GM19397 (cell line): ENCODE measurements at regions not wholly inside any gene's neighbourhood (a gene's known extent, or its start where the extent isn't known, plus 50 kb on each side); places are given as distances from the start of the nearest gene placed in this dataset.
"Not testable (repeated sequence)": the region's sequence is repeated elsewhere in the genome, so short reads cannot be mapped to it uniquely, and the experiment has no call there.

Experiments used
- ATAC-seq: cut with Tn5 transposase; IDR thresholded peaks from one replicate; pipeline ENCODE4 v1.9.1; 2021; ENCODE audit warnings: mild to moderate bottlenecking, moderate library complexity; ENCODE audit not compliant: unreplicated experiment

GRCh38 chr2:71962350-71962749, 185.3 kb downstream of the CYP26B1 start:
- no peak for ATAC-seq

DNA sequence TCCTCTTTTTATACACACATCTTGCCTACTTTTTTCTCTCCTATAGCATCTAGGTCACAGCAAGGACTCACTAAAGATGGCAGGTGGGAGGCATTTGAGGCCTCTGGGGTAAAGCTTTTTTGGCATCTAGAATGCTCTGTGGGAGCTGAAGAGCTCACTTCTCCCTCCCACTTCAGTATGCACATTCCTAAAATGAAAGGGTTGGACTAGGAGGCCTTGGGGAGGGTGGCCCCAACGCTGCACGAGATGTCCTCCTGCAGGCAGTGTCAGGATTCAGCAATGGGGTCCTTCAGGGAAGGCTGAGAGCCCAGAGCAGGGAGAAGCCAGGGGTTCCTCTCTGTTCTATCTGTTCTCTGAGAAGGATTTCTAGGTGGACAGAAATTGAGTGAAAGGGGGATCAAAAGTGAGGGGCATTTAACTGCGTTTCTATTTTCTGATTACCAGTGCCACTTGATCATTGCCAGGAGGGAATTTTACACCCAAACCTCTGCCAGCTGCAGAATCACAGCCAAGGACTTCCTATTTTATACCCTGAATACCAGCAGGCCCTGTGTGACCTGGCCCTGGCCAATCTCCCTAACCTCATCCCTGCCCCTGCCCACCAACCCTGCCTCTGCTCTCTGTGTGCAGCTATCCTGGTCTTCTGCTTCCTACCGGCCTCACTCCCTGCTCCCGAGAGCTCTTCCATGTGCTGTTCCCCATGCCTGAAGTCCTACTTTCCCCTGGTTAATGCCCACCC, 186.2 kb downstream of the CYP26B1 start:
- ATAC-seq, result no peak

DNA sequence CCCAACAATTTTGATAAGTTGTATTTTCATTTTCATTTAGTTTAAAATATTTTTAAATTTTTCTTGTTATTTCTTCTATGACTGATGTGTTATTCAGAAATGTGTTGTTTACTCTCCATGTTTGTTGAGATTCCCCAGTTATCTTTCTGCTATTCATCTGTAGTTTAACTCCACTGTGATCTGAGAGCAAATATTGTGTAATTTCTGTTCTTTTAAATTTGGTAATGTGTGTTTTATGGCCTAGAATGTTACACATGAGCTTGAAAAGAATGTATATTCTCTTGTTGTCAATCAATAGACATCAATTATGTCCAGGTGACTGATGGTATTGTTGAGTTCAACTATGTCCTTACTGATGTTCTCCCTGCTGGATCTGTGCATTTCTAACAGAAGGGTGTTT, 188.2 kb downstream of the CYP26B1 start:
- ATAC-seq, result no peak

DNA sequence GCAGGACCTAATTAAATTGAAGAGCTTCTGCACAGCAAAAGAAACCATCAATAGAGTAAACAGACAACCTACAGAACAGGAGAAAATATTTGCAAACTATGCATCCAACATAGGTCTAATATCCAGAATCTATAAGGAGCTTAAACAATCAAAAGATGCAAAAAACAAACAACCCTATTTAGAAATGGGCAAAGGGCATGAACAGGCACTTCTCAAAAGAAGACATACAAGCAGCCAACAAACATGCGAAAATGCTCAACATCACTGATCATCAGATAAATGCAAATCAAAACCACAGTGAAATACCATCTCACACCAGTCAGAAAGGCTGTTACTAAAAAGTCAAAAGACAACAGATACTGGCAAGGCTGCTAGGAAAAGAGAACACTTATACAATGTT, 189.2 kb downstream of the CYP26B1 start:
- ATAC-seq, result not testable (repeated sequence)

DNA sequence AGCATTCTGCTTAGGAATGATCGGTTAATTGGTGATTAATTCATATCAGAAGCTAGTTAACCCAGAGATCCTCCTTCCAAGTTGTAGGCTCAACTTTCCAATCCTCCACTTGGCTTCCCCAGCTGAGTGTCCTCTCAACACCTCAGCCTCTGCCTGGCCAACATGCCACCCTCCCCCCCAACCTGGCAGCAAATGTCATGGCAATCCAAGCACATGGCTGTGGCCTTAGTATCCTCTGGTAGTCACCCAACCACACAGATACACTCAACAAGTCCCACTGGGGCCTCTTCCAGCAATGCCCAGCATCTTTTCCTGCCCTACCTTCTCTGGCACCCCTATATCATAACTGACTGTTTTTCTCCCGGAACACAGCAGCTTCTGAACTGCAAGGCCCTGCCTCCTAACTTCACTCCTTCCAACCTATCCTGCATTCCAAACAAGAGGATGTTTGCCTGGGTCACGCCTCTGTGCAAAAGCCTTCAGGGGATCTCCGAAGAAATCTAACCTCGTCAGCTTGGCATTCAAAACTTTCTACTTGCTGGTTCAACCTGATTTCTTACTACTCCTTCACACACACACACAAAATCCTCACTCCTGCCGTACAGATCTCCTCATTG, 195.0 kb downstream of the CYP26B1 start:
- ATAC-seq, result no peak

GRCh38 chr2:71951718-71952404, 195.8 kb downstream of the CYP26B1 start:
- no peak for ATAC-seq

GRCh38 chr2:71951083-71951468, 196.6 kb downstream of the CYP26B1 start:
- ATAC-seq, result no peak

GRCh38 chr2:71950256-71951082, 197.2 kb downstream of the CYP26B1 start:
- no peak for ATAC-seq

DNA sequence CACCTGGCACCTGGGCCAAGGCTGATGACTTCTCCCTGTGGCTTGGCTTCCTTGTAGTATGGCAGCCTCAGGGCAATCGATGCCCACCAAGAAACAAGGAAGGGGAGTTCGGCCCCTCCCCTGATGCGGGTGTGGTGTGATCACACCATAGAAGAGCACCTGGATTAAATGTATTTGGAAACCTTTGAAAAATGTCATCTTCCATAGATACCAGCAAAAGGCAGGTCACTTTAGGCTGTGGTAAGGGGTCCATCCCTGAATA, 198.2 kb downstream of the CYP26B1 start:
- ATAC-seq, result no peak

DNA sequence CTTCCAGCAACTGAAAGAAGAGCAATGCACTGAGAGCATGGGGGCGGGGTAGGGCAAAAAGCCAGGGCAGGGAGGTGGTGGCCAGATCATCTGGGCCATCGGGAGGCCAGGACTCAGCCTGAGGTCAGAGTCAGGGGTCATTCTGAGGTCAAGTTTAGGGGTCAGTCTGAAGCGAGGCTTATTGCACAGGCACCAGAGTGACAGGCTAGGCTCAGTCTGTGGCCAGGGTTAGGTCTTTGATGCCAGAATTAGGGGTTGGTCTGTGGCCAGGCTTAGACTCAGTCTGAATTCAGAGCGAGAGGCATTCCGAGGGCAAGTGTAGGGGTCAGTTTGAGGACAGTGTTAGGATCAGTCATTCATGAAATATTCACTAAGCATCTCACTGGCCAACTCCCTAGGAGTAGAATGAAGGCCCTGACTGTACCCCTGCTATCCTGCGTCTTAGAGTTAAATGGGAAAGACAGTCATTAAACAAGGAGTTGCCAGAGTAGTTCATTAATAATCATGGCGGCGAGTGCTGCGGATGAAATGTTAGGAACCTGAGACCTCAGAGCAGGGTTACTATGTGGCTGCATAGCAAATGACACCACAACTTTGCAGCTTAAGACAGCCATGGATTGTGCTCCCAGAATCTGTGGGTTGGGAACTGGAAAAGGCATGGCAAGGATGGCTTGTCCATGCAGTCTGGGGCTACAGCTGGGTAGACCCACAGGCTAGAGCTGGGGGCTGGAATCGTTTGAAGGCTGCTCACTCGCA, 198.7 kb downstream of the CYP26B1 start:
- no peak for ATAC-seq

- no peak for ATAC-seq
These were observed 199.9 kb downstream of the CYP26B1 start for GRCh38 chr2:71947809-71948208.

DNA sequence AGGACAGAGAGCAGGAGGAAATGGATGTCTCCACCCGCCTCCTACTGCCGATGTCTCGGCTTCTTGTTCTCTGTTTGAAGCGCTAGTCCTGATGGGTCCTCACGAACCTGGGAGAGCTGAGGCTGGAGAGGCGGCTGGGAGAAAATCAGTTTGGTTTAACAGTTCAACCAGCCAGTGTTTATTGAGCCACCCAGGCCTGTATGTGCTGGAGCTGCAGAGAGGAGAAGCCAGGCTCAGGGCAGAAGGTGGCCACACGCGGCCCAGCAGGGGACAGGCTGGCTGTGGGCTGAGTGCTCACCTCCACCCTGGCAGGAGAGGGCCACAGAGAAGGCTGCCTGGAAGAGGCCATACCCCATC, 202.1 kb downstream of the CYP26B1 start:
- ATAC-seq, result no peak

- ATAC-seq, result no peak
These were observed 202.7 kb downstream of the CYP26B1 start for GRCh38 chr2:71944806-71945602.

DNA sequence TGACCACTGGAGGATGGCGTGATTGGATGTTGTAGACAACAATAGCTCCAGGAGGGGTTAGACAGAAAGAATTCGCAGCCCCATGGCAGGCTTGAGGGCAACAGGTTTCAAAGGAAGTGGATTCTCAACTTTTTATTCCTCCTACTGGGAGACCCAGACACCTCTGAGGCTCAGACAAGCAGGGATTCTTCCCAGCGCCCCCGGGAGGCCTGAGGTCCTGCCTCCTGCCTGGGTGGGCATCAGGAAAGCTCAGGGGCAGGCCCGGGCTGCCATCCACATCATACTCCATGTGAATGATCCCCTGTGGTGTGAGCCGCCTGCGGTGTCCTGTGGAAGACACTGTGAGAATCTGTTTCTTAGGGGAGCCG, 203.5 kb downstream of the CYP26B1 start:
- no peak for ATAC-seq

- ATAC-seq, result no peak
These were observed 204.2 kb downstream of the CYP26B1 start for GRCh38 chr2:71943238-71944182.

GRCh38 chr2:71941726-71942525, 205.7 kb downstream of the CYP26B1 start:
- ATAC-seq, result no peak

DNA sequence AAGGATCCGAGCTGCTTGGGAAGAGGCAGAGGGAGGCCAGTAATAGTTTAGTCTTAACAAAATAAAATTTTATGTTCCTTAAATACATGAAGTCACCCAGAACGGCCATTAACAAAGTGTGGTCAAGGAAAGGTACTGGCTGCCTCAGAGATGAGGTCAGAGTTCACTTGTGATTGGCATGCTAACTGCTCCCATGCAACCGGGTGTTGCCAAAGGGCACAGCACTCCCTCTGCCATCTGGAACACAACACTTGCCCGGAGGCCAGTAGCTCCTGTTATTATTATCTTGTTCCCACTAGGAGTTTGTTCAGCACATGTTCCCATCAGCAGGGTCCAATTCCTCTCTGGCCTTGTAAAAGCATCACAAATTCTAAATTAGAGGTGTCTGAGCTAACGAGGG, 207.0 kb downstream of the CYP26B1 start:
- ATAC-seq, result no peak
